ENCODE measurements at regions not wholly inside any gene's neighbourhood (a gene's known extent, or its start where the extent isn't known, plus 50 kb on each side); places are given as distances from the start of the nearest gene placed in this dataset.

DNA sequence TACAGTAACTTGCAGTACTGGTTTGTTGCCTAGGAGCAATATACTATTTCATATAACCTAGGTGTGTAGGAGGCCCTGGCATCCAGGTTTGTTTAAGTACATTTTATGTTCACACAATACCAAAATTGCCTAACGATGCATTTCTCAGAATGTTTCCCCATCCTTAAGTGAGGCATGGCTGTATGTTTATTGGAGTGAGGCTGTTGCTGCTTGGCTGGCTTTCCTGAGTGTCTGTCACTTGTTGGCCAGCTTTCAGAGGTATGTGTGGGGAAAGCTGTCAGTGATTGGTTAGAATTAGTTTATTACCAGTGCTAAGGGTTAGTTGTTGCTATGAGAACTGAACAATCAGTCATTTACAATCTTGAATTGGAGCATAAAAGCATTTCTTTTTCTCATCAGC lies 154.1 kb upstream of the CDH12 start:
- Histone ChIP-seq H3K4me2 (no peak overlapping the region), H4K20me1 (ENCODE audit: insufficient read depth, poor library complexity, severe bottlenecking) (no peaks in the 10 kb centered on the region), H3K36me3 (replicated peaks; ENCODE audit: insufficient read depth, low read depth) (no peaks in the 10 kb centered on the region), H3K9me2 (replicated peaks; ENCODE audit: insufficient read depth) (no peaks in the 10 kb centered on the region), H3K27me3 (no peaks in the 10 kb centered on the region), H3K27ac (no peak overlapping the region), H3K9me3 (ENCODE audit: low read depth) (no peaks in the 10 kb centered on the region), H2AFZ (no peak overlapping the region), H3K79me2 (no peaks in the 10 kb centered on the region), H3K4me3 (no peak overlapping the region), H3K4me1 (ENCODE audit: insufficient read depth) (no peaks in the 10 kb centered on the region)
- TF ChIP-seq, protein P1, sequence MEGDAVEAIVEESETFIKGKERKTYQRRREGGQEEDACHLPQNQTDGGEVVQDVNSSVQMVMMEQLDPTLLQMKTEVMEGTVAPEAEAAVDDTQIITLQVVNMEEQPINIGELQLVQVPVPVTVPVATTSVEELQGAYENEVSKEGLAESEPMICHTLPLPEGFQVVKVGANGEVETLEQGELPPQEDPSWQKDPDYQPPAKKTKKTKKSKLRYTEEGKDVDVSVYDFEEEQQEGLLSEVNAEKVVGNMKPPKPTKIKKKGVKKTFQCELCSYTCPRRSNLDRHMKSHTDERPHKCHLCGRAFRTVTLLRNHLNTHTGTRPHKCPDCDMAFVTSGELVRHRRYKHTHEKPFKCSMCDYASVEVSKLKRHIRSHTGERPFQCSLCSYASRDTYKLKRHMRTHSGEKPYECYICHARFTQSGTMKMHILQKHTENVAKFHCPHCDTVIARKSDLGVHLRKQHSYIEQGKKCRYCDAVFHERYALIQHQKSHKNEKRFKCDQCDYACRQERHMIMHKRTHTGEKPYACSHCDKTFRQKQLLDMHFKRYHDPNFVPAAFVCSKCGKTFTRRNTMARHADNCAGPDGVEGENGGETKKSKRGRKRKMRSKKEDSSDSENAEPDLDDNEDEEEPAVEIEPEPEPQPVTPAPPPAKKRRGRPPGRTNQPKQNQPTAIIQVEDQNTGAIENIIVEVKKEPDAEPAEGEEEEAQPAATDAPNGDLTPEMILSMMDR (IDR thresholded peaks at IDR 0.05; ENCODE audit: poor library complexity) = no peak
- DNase-seq (ENCODE audit: low spot score) = no peak
- WGBS (ENCODE audit: low lambda C conversion rate, missing lambda C conversion rate) = 89% methylated on average over 1 of the region's 1 CpG

DNA sequence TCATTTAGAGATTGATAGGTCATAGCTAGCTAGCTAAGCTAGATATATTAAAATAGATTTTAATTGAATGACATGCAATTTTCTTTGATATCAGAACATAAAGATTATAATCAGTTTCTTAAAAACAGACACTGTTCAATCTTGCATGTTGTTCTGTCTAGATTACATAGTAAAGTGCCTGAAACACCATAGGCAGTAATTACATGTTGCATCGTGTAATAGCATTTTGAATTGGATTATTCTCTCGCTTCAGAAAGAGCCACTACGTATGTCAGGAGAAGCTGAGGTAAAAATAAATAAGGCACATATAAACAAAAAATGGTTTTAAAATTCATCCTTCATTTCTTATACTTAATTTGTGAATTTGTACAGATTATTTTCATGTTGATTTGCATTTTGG lies 148.0 kb upstream of the CDH12 start:
- Histone ChIP-seq H3K4me3 (no peak overlapping the region), H3K9me2 (replicated peaks; ENCODE audit: insufficient read depth) (no peaks in the 10 kb centered on the region), H3K27me3 (no peaks in the 10 kb centered on the region), H3K4me2 (no peak overlapping the region), H3K9me3 (ENCODE audit: low read depth) (no peaks in the 10 kb centered on the region), H3K79me2 (no peaks in the 10 kb centered on the region), H4K20me1 (ENCODE audit: insufficient read depth, poor library complexity, severe bottlenecking) (no peaks in the 10 kb centered on the region), H3K4me1 (ENCODE audit: insufficient read depth) (no peaks in the 10 kb centered on the region), H3K27ac (no peak overlapping the region), H2AFZ (no peak overlapping the region), H3K36me3 (replicated peaks; ENCODE audit: insufficient read depth, low read depth) (no peaks in the 10 kb centered on the region)
- DNase-seq (ENCODE audit: low spot score) = no peak
- 94% methylated on average over 3 of the region's 3 CpGs for WGBS (ENCODE audit: low lambda C conversion rate, missing lambda C conversion rate)
- no peak for TF ChIP-seq EZH2 (IDR thresholded peaks at IDR 0.05; ENCODE audit: borderline replicate concordance)
- no peak for TF ChIP-seq EZH2phosphoT487 (IDR thresholded peaks at IDR 0.05; ENCODE audit: low read depth, severe bottlenecking, unreplicated experiment)
- TF ChIP-seq, protein P1 (IDR thresholded peaks at IDR 0.05; ENCODE audit: poor library complexity) = no peak

DNA sequence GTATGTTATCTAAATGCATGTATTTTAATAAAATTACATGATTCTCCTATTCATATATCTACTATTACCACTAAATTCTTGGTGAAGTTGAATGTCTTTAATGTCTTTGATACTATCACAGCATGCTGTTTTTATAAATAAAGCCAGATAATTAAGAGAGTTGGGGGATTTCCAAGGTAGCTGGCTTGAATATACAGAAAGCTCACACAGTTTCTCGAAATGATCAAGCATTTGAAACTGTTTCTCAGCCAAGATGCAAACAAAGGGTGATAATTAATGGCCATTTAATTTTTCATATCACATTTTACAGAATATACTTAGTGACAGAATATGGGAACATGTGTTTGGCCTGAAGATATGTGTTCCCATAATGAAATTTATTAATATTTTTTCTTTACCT lies 145.6 kb upstream of the CDH12 start:
- Histone ChIP-seq H2AFZ (no peak overlapping the region), H3K27me3 (no peaks in the 10 kb centered on the region), H3K79me2 (no peaks in the 10 kb centered on the region), H3K4me1 (ENCODE audit: insufficient read depth) (no peaks in the 10 kb centered on the region), H4K20me1 (ENCODE audit: insufficient read depth, poor library complexity, severe bottlenecking) (no peaks in the 10 kb centered on the region), H3K9me2 (replicated peaks; ENCODE audit: insufficient read depth) (no peaks in the 10 kb centered on the region), H3K9me3 (ENCODE audit: low read depth) (no peaks in the 10 kb centered on the region), H3K4me3 (no peak overlapping the region), H3K27ac (no peak overlapping the region), H3K4me2 (no peak overlapping the region), H3K36me3 (replicated peaks; ENCODE audit: insufficient read depth, low read depth) (no peaks in the 10 kb centered on the region)
- 84% methylated on average over 1 of the region's 1 CpG for WGBS (ENCODE audit: low lambda C conversion rate, missing lambda C conversion rate)
- no peak for DNase-seq (ENCODE audit: low spot score)
- no peak for TF ChIP-seq EZH2 (IDR thresholded peaks at IDR 0.05; ENCODE audit: borderline replicate concordance)
- TF ChIP-seq EZH2phosphoT487 (IDR thresholded peaks at IDR 0.05; ENCODE audit: low read depth, severe bottlenecking, unreplicated experiment) = no peak
- TF ChIP-seq, protein P1 (IDR thresholded peaks at IDR 0.05; ENCODE audit: poor library complexity) = no peak

DNA sequence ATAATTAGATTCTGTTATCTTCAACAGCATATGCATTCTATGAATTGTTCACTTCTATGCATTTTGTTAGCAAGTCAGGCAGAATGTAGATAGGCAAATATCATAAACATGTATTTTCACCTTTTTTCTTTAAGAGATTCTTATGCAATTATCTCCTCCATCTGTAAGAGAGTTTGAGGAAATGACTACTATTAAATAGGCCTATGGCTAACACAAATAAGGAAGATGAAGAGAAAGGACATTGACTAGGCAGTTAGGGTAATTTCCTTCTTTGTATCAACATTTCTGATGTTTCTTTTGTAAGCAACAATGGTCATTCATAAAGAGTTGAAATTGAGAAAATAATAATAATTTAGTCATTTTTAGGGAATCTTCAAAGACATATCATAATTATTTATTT lies 145.2 kb upstream of the CDH12 start:
- Histone ChIP-seq H3K36me3 (replicated peaks; ENCODE audit: insufficient read depth, low read depth) (no peaks in the 10 kb centered on the region), H3K9me3 (ENCODE audit: low read depth) (no peaks in the 10 kb centered on the region), H3K4me1 (ENCODE audit: insufficient read depth) (no peaks in the 10 kb centered on the region), H3K4me2 (no peak overlapping the region), H3K27ac (no peak overlapping the region), H3K4me3 (no peak overlapping the region), H4K20me1 (ENCODE audit: insufficient read depth, poor library complexity, severe bottlenecking) (no peaks in the 10 kb centered on the region), H2AFZ (no peak overlapping the region), H3K27me3 (no peaks in the 10 kb centered on the region), H3K79me2 (no peaks in the 10 kb centered on the region), H3K9me2 (replicated peaks; ENCODE audit: insufficient read depth) (no peaks in the 10 kb centered on the region)
- no peak for DNase-seq (ENCODE audit: low spot score)
- TF ChIP-seq EZH2phosphoT487 (IDR thresholded peaks at IDR 0.05; ENCODE audit: low read depth, severe bottlenecking, unreplicated experiment) (no peak), EZH2 (IDR thresholded peaks at IDR 0.05; ENCODE audit: borderline replicate concordance) (no peak)
- TF ChIP-seq, protein P1 (IDR thresholded peaks at IDR 0.05; ENCODE audit: poor library complexity) = no peak

Data from hepatocyte (in vitro differentiated cells).